Activated naive CD8-positive, alpha-beta T cell (primary cell): ENCODE measurements at regions not wholly inside any gene's neighbourhood (a gene's known extent, or its start where the extent isn't known, plus 50 kb on each side); places are given as distances from the start of the nearest gene placed in this dataset.
"Not testable (repeated sequence)": the region's sequence is repeated elsewhere in the genome, so short reads cannot be mapped to it uniquely, and the experiment has no call there.

Source experiments
- H3K27ac Mint-ChIP-seq: one replicate; pipeline ENCODE4 v1.8.0; 2021; ENCODE audit warnings: mixed read lengths
- H3K27me3 Mint-ChIP-seq: one replicate; pipeline ENCODE4 v1.8.0; 2021; ENCODE audit warnings: mixed read lengths
- H3K36me3 Mint-ChIP-seq: one replicate; pipeline ENCODE4 v1.8.0; 2021; ENCODE audit warnings: mixed read lengths
- H3K4me1 Mint-ChIP-seq: one replicate; pipeline ENCODE4 v1.8.0; 2021; ENCODE audit warnings: low read depth, mixed read lengths
- H3K4me3 Mint-ChIP-seq: one replicate; pipeline ENCODE4 v1.8.0; 2021; ENCODE audit warnings: mild to moderate bottlenecking, mixed read lengths
- H3K9me3 Mint-ChIP-seq: one replicate; pipeline ENCODE4 v1.8.0; 2021; ENCODE audit warnings: low read depth, mixed read lengths

DNA sequence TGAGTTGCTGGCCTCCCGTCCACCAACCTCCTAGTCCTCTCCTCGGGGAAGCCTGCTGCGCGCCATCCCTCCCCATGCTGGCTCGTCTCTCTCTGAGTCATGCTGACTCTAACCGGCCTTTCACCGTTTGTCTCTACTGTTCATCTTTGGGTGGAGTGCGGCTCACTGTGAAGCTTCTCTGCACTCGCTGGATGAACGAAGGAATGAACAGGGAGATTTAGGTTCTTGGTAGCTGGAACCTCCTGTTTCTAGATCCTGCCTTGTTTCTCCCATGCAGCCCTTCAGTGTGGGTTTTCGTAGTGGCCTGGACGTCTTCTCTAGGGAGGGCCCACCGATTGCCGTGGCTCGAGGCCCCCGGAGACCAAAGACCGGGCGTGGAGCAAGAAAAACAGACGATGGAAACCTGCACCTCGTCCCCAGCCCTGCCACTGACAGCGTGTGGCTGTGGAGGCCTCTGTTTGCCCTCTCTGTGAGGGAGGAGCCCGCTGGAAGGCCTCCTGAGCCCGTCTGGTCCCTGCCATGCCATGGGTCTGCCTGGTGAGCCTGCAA is 227.6 kb upstream of the C1orf174 start:
- no peaks in the 10 kb centered on the region for H3K36me3 Mint-ChIP-seq
- H3K9me3 Mint-ChIP-seq = no peaks in the 10 kb centered on the region
- H3K27ac Mint-ChIP-seq = no peak overlapping the region
- no peaks in the 10 kb centered on the region for H3K4me1 Mint-ChIP-seq
- H3K4me3 Mint-ChIP-seq = no peak overlapping the region
- peaks cover 3% of the 10 kb centered on the region for H3K27me3 Mint-ChIP-seq

DNA sequence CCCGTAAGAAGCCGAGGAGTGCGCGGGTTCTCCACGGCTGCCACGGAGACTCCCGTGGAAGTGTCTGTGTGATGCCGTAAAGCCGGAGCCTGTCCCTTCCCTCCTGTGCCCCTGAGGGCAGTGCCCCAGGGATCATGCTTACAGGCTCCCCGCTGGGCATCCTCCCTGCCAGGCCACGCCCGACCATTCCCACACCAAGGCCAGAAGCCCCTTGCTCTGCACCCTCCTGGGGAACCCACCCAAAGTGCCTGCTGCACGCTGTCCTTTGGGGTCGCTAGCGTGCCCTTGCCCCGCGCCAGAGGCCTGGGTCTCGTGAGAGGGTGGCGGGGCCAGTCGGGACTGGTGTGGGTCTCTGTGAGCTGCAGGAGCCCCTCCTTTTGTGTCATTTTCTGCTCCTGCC is 228.5 kb upstream of the C1orf174 start:
- no peaks in the 10 kb centered on the region for H3K9me3 Mint-ChIP-seq
- no peaks in the 10 kb centered on the region for H3K36me3 Mint-ChIP-seq
- H3K4me1 Mint-ChIP-seq = no peaks in the 10 kb centered on the region
- H3K4me3 Mint-ChIP-seq = no peak overlapping the region
- H3K27me3 Mint-ChIP-seq = peaks cover 3% of the 10 kb centered on the region
- no peak overlapping the region for H3K27ac Mint-ChIP-seq

DNA sequence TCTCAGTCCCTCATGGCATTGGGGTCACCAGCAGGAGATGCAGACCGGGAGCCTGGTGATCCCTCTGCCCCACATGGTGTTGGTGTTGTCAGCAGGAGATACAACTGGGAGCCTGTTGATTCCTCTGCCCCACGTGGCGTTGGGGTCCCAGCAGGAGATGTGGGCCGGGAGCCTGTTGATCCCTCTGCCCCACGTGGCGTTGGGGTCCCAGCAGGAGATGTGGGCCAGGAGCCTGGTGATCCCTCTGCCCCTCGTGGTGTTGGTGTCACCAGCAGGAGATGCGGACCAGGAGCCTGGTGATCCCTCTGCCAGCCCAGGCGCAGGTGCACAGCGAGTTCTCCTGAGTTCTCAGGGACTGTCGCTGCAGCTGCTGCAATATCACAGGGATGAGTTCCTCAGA is 229.6 kb upstream of the C1orf174 start:
- Mint-ChIP-seq H3K27ac (no peak overlapping the region), H3K27me3 (peaks cover 7% of the 10 kb centered on the region), H3K4me1 (no peaks in the 10 kb centered on the region), H3K4me3 (no peak overlapping the region), H3K9me3 (no peaks in the 10 kb centered on the region), H3K36me3 (no peaks in the 10 kb centered on the region)

DNA sequence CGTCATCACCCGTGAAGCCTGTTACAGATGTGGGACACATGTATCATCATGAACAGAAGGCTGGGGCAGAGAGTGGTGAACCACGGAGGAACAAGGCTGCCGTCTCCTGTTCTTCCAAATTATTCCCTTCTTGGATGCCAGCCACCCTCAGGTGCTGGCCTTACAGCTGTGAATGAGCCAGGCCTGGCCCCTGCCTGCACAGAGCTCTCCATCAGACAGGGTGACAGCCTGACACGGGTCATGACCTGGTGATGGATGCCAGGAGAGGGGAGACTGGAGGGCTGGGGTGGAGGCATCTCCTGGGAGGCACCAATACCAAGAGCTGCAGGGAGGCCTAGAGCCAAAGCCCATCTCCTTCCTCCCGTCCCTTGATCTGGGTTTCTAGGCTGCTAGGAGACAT is 230.0 kb upstream of the C1orf174 start:
- Mint-ChIP-seq H3K4me3 (no peak overlapping the region), H3K27ac (no peak overlapping the region), H3K4me1 (no peaks in the 10 kb centered on the region), H3K9me3 (no peaks in the 10 kb centered on the region), H3K27me3 (peaks cover 7% of the 10 kb centered on the region), H3K36me3 (no peaks in the 10 kb centered on the region)

DNA sequence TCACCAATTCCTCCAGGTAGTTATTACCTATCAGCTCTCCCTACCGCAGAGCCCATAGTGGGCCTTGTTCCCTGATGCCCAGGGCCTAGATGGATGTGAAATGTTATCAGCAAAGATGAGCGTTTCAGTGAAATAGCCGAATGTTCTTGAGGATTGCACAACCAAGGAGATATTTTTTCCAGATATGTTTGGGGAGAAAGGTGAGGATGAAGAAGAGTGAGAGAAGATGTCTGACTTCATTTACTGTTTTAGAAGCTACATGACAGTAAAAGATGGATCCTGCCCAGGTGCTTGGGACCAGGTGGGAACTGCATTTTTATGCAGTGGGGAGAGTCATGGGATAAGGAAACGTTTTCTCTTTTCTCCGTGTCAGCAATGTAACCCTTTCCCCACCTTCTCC is 231.7 kb upstream of the C1orf174 start:
- Mint-ChIP-seq H3K4me1 (no peaks in the 10 kb centered on the region), H3K9me3 (no peaks in the 10 kb centered on the region), H3K27ac (no peak overlapping the region), H3K27me3 (peaks cover 7% of the 10 kb centered on the region), H3K4me3 (no peak overlapping the region), H3K36me3 (no peaks in the 10 kb centered on the region)

DNA sequence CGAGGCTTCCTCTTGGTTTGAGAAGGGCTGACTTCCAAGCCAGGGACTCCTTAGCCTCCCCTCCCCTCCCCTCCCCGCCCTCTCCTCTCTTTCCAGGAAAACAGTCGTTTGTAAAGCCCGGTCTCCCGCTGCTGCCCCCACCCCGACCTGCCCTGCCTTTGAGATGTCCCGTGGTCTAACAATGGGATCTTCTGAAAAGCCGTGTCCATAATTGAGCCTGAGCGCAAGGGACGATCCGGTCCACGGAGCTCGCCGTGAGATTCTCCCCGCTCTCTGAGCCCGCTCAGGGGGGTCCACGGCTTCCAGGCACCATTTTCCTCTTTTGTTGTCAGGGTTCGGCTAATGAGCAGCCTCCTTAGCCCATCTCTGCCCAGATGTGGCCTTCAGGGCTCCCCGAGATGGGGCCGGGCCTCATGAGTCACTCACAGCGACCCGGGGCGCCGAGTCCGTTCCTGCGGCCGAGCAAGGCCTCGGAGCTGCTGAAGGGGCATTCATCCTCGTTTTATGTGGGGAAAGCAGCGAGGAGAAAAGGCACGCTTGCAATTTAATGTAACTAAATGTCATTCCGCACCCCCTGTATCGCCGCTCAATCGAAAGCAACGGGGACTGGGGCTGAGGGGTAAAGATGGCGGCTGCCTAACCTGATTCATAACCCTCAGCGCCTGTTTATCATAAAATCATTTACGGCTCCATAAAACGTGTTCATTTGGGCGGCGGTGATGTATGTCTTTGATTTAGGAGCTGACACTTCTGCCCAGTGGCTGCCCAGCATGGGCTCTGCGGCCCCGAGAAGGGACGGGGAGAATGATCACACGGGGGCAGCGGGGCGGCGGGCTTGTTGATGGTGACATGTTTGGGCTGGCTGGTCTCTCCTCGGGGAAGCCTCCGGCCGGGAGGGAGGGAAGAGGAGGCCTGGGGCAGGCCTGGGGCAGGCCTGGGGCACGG is 232.6 kb upstream of the C1orf174 start:
- H3K9me3 Mint-ChIP-seq = no peaks in the 10 kb centered on the region
- no peaks in the 10 kb centered on the region for H3K4me1 Mint-ChIP-seq
- H3K4me3 Mint-ChIP-seq = no peak overlapping the region
- no peaks in the 10 kb centered on the region for H3K36me3 Mint-ChIP-seq
- peaks cover 7% of the 10 kb centered on the region for H3K27me3 Mint-ChIP-seq
- no peak overlapping the region for H3K27ac Mint-ChIP-seq

DNA sequence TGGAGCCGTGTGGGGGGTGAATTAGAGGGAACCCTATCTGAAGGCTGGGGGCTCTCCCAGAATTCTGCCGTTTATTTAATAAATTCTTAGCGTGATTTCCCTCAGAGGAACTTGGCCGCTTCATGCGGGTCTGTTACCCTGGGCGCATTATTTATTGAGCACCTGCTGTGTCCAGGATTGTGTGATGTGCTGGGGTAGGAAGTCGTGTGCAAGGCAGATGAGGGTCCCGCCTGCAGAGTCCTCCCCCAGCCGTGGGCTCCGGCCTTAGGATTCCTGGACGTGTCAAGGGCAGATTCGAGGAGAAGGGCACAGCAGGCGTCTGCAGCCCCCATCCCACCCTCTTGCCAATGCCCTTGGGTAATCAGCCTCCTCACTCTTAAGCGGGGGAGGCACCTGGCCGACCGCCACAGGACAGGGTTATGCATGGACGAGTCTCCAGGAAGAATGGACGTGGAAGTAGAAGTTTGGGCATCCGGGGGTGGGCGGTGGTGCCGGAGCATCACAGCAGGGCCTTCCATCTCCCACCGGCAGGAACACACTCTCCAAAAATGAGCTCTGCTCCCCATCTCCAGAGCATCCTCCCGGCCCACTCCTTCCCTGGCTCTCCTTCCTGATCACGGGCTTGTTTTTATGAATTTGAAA is 233.3 kb upstream of the C1orf174 start:
- H3K27ac Mint-ChIP-seq = no peak overlapping the region
- H3K27me3 Mint-ChIP-seq = peaks cover 9% of the 10 kb centered on the region
- no peaks in the 10 kb centered on the region for H3K36me3 Mint-ChIP-seq
- H3K4me3 Mint-ChIP-seq = no peak overlapping the region
- H3K9me3 Mint-ChIP-seq = no peaks in the 10 kb centered on the region
- H3K4me1 Mint-ChIP-seq = no peaks in the 10 kb centered on the region

DNA sequence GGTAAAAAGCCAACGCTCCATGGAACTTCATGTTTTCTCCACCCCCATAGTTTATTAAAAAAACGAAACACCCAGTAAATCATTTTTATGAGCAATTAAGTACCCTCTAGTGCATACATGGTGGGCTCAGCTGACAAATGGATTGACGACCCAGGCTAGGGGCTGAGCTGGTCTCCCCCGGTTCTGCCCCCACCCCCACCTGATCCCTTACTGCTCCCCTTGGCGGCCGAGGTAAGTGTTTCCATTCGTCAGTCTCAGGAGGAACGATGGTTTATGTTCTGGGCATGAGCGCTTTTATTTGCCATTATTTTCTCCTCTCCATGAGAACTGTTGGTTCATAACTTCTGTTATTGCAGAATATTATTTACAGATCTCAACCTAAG is 233.9 kb upstream of the C1orf174 start:
- Mint-ChIP-seq H3K9me3 (no peaks in the 10 kb centered on the region), H3K4me1 (no peaks in the 10 kb centered on the region), H3K27me3 (peaks cover 11% of the 10 kb centered on the region), H3K36me3 (no peaks in the 10 kb centered on the region), H3K27ac (no peak overlapping the region), H3K4me3 (no peak overlapping the region)

DNA sequence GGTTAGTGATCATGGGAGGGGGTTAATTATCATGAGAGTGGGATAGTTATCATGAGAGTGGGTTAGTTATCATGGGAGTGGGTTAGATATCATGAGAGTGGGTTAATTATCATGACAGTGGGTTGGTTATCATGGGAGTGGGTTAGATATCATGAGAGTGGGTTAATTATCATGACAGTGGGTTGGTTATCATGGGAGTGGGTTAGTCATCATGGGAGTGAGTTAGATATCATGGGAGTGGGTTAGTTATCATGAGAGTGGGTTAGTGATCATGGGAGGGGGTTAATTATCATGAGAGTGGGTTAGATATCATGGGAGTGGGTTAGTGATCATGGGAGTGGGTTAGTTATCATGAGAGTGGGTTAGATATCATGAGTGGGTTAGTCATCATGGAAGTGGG is 235.8 kb upstream of the C1orf174 start:
- not testable (repeated sequence) for H3K4me1 Mint-ChIP-seq

DNA sequence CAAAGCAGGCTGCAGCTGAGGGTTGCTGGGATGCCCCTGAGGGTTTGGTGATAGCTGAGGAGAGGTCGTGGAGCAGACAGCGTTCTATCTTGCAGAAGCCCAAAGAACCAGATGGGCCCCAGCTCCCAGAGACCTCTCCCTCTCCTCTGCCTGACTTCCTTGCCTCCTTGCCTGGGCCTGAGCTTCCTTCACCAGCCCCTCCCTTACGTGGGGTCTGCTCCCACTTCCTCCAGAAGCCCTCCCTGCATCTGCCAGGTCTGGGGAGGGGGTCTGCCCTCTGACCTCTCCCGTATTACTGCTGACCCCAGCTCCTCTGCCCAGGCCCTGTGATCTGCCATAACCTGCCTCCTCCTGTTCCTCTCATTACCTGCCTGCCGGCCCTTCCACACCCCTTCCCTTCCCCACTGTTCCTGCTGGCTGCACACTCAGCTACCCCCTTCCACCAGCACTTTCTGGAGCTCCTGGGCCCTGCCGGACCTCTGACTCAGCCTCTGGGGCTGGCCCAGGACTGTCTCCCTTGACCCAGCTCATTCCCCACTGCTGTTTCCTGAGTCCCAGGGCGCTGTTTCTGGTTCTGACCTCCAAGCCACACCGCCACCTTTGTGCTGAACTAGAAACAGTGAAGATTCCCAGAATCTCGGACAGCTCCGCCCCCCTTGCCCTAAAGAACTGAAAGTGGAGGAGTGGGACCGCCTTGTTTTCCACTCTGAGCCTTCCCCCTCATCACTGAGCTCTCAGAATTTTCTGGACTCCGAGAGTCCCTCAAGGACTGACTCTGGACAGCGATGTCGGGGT is 237.7 kb upstream of the C1orf174 start:
- no peaks in the 10 kb centered on the region for H3K36me3 Mint-ChIP-seq
- no peaks in the 10 kb centered on the region for H3K4me1 Mint-ChIP-seq

More for the DNA sequence above, 235.8 kb upstream of the C1orf174 start:
- not testable (repeated sequence) for H3K4me3 Mint-ChIP-seq, H3K9me3 Mint-ChIP-seq, H3K36me3 Mint-ChIP-seq, H3K27ac Mint-ChIP-seq
- H3K27me3 Mint-ChIP-seq = peaks cover 13% of the 10 kb centered on the region

DNA sequence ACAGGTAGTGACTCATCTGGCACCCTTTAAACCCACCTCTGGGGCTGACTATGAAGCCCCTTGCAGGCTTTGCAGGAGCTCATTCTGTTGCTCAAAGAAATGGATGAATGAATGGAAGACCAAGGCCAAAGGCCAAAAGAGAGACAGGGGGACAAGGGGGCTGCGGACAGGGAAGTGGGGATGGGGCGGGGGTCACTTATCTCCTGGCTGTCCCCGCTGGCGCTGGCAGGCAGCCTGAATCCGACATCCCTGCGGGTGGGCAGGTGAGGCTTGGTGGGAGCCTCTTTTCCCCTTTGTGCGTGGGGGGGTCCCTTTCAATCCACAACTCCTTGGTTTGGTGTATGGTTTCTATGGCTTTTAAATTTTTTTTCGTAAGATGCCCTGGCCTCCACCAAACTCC is 239.6 kb upstream of the C1orf174 start:
- H3K4me1 Mint-ChIP-seq = no peaks in the 10 kb centered on the region
- H3K27me3 Mint-ChIP-seq = peaks cover 19% of the 10 kb centered on the region
- no peaks in the 10 kb centered on the region for H3K9me3 Mint-ChIP-seq
- no peak overlapping the region for H3K27ac Mint-ChIP-seq
- no peak overlapping the region for H3K4me3 Mint-ChIP-seq
- no peaks in the 10 kb centered on the region for H3K36me3 Mint-ChIP-seq

More for the DNA sequence above, 237.7 kb upstream of the C1orf174 start:
- Mint-ChIP-seq H3K27me3 (peaks cover 18% of the 10 kb centered on the region), H3K9me3 (no peaks in the 10 kb centered on the region), H3K4me3 (no peak overlapping the region), H3K27ac (no peak overlapping the region)

DNA sequence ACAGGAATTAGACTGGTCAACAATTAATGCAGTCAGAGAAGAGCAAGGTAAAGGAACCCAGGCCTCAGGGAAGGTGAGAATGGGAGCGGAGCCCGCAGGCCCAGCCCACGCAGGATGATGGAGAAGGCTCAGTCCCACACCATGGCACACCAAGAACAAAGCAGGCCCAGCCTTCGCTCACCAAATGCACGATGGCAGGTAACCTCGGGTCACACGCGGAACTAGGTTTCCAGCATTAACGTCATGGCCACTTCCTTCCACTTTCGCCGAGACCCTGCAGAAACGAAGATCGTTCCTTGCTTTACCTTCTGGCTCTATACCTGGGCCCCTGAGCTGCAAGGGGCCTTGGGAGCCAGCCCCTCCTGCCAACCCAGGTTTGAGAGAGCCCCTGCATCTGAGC is 240.2 kb upstream of the C1orf174 start:
- Mint-ChIP-seq H3K27me3 (peaks cover 19% of the 10 kb centered on the region), H3K27ac (no peak overlapping the region), H3K9me3 (no peaks in the 10 kb centered on the region), H3K36me3 (no peaks in the 10 kb centered on the region), H3K4me1 (no peaks in the 10 kb centered on the region), H3K4me3 (no peak overlapping the region)

DNA sequence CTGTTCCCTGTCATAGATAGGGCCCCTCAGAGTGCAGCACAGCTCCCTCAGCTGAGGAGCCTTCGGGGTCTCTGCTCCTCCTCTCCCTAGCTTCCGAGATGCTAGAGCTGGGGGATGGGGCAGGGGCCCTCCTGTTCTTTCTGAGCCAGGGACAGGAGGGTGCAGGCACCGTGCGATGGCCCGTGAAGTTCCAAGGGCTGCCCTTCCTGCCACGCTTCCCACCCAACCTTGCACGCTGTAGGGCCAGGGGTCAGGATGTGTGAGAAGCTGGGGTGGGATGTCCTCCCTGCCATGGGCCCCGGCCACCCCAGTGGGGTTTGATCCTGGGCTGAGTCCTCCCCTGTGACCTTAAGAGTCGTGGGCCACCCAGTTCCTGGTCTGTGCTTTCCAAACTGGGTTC is 240.7 kb upstream of the C1orf174 start:
- no peaks in the 10 kb centered on the region for H3K36me3 Mint-ChIP-seq
- H3K9me3 Mint-ChIP-seq = no peaks in the 10 kb centered on the region
- H3K4me1 Mint-ChIP-seq = no peaks in the 10 kb centered on the region
- H3K27ac Mint-ChIP-seq = no peak overlapping the region
- H3K27me3 Mint-ChIP-seq = peaks cover 19% of the 10 kb centered on the region
- no peak overlapping the region for H3K4me3 Mint-ChIP-seq

DNA sequence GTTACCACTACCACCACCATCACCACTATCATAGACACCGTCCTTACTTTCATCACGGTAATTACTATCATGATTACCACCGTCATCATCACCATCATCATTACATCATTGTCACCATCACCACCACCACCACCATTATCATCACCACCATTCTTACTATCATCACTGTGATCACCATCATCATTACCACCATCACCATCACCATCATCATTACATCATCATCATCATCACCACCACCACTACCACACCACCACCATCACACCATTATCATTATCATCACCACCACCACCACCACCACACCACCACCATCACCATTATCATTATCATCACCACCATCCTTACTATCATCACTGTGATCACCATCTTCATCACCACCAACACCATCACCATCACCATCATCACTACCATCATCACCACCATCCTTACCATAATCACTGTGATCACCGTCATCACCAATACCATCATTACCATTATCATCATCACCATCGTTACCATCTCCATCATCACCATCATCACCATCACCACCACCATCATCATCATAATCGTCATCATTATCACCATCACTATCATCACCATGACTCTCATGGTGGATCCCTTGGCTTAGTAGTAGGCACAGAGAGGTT is 244.4 kb upstream of the C1orf174 start:
- Mint-ChIP-seq H3K4me1 (no peaks in the 10 kb centered on the region), H3K4me3 (no peak overlapping the region), H3K36me3 (no peaks in the 10 kb centered on the region), H3K27me3 (peaks cover 19% of the 10 kb centered on the region), H3K9me3 (no peaks in the 10 kb centered on the region), H3K27ac (no peak overlapping the region)
